ENCODE measurements at regions not wholly inside any gene's neighbourhood (a gene's known extent, or its start where the extent isn't known, plus 50 kb on each side); places are given as distances from the start of the nearest gene placed in this dataset.

- TF ChIP-seq CTCF (IDR thresholded peaks at IDR 0.05) (no peak), POLR2A (IDR thresholded peaks at IDR 0.05) (no peak)
Measured at GRCh38 chr10:37448161-37448560, 322.8 kb downstream of the ANKRD30A start.
